WTC11 (cell line): ENCODE measurements at regions not wholly inside any gene's neighbourhood (a gene's known extent, or its start where the extent isn't known, plus 50 kb on each side); places are given as distances from the start of the nearest gene placed in this dataset.

ENCODE experiments used
- ATAC-seq: fragments of 200-7000 bp; cut with Tn5 transposase; 2 replicates; pipeline ENCODE4 v1.10.0; 2021; ENCODE audit warnings: mild to moderate bottlenecking, moderate library complexity
- CTCF ChIA-PET: fragments of 300-600 bp; sonication (Branson Sonifier 250); formaldehyde crosslinking; loops from one replicate; lab custom pipeline; 2021; ENCODE audit warnings: antibody characterized with exemption; lab: Charles Lee
- POLR2A ChIA-PET: fragments of 350-600 bp; sonication (Branson Sonifier 250); formaldehyde crosslinking; loops from one replicate; lab custom pipeline; 2021; ENCODE audit warnings: antibody characterized with exemption; lab: Charles Lee
- DNase-seq: peaks from one replicate; pipeline ENCODE4 v3.0.0; 2021; ENCODE audit warnings: low spot score
- H3K27ac Mint-ChIP-seq: 2 replicates; pipeline ENCODE4 v1.8.0; 2021; ENCODE audit warnings: mixed read lengths
- H3K27me3 Mint-ChIP-seq: 2 replicates; pipeline ENCODE4 v1.8.0; 2021; ENCODE audit warnings: low read depth, mild to moderate bottlenecking, moderate library complexity, mixed read lengths
- H3K36me3 Mint-ChIP-seq: 2 replicates; pipeline ENCODE4 v1.8.0; 2021; ENCODE audit warnings: mixed read lengths
- H3K4me1 Mint-ChIP-seq: 2 replicates; pipeline ENCODE4 v1.8.0; 2022; ENCODE audit warnings: mixed read lengths
- H3K4me3 Mint-ChIP-seq: 2 replicates; pipeline ENCODE4 v1.8.0; 2021; ENCODE audit warnings: mild to moderate bottlenecking, moderate library complexity, mixed read lengths
- H3K9me3 Mint-ChIP-seq: 2 replicates; pipeline ENCODE4 v1.8.0; 2021; ENCODE audit warnings: mixed read lengths
- ARID4B ChIP-seq: sonication (generic); formaldehyde crosslinking; IDR thresholded peaks from 2 replicates; pipeline ENCODE4 v1.8.0; 2023; ENCODE audit warnings: missing genetic modification reagents, mild to moderate bottlenecking, borderline replicate concordance
- ATF1 ChIP-seq: sonication (generic); formaldehyde crosslinking; IDR thresholded peaks from 2 replicates; pipeline ENCODE4 v1.8.1; 2023; ENCODE audit warnings: mild to moderate bottlenecking, moderate library complexity, missing genetic modification reagents
- ATF3 ChIP-seq: sonication (generic); formaldehyde crosslinking; conservative IDR thresholded peaks from 2 replicates; pipeline ENCODE4 v1.8.1; 2022; ENCODE audit warnings: mild to moderate bottlenecking, missing genetic modification reagents
- E2F5 ChIP-seq: sonication (generic); formaldehyde crosslinking; IDR thresholded peaks from 2 replicates; pipeline ENCODE4 v1.8.1; 2022; ENCODE audit warnings: mild to moderate bottlenecking, moderate library complexity, missing genetic modification reagents
- GABPB1 ChIP-seq: sonication (generic); formaldehyde crosslinking; IDR thresholded peaks from 2 replicates; pipeline ENCODE4 v1.8.1; 2023; ENCODE audit warnings: mild to moderate bottlenecking, missing genetic modification reagents
- GRHL2 ChIP-seq: fragments of 250-450 bp; sonication (Bioruptor Pico); IDR thresholded peaks from 2 replicates; pipeline ENCODE4 v1.8.0; 2022; ENCODE audit warnings: mild to moderate bottlenecking, moderate library complexity; ENCODE audit not compliant: insufficient replicate concordance, severe bottlenecking
- KAT7 ChIP-seq: sonication (generic); formaldehyde crosslinking; IDR thresholded peaks from 2 replicates; pipeline ENCODE4 v1.8.1; 2023; ENCODE audit warnings: missing genetic modification reagents, mild to moderate bottlenecking, borderline replicate concordance
- NFE2L1 ChIP-seq: sonication (generic); formaldehyde crosslinking; IDR thresholded peaks from 2 replicates; pipeline ENCODE4 v1.8.1; 2023; ENCODE audit warnings: missing genetic modification reagents
- NFYB ChIP-seq: sonication (generic); formaldehyde crosslinking; conservative IDR thresholded peaks from 2 replicates; pipeline ENCODE4 v1.8.0; 2022; ENCODE audit warnings: low read depth, missing genetic modification reagents
- SMAD4 ChIP-seq: sonication (generic); formaldehyde crosslinking; IDR thresholded peaks from 2 replicates; pipeline ENCODE4 v1.8.0; 2022; ENCODE audit warnings: mild to moderate bottlenecking, missing genetic modification reagents
- USF1 ChIP-seq: sonication (generic); formaldehyde crosslinking; IDR thresholded peaks from 2 replicates; pipeline ENCODE4 v1.8.0; 2022; ENCODE audit warnings: mild to moderate bottlenecking, missing genetic modification reagents
- USF2 ChIP-seq: sonication (generic); formaldehyde crosslinking; IDR thresholded peaks from 2 replicates; pipeline ENCODE4 v1.8.1; 2023; ENCODE audit warnings: mild to moderate bottlenecking, missing genetic modification reagents, moderate library complexity
- ZMAT4 ChIP-seq: fragments of 250-450 bp; sonication (Bioruptor Pico); IDR thresholded peaks from 2 replicates; pipeline ENCODE4 v1.9.0; 2021; ENCODE audit warnings: mild to moderate bottlenecking
- ZNF232 ChIP-seq: sonication (generic); formaldehyde crosslinking; IDR thresholded peaks from 2 replicates; pipeline ENCODE4 v1.8.0; 2022; ENCODE audit warnings: mild to moderate bottlenecking, missing genetic modification reagents
- ZNF425 ChIP-seq: fragments of 250-450 bp; sonication (Bioruptor Pico); conservative IDR thresholded peaks from 2 replicates; pipeline ENCODE4 v1.9.0; 2021; ENCODE audit warnings: mild to moderate bottlenecking

GRCh38 chr3:81437683-81438082 lies 323.8 kb downstream of the GBE1 start (continued):
- TF ChIP-seq USF2 (no peak), USF1 (CRISPR knock-in tag) (no peak), SMAD4 (CRISPR knock-in tag) (no peak)
- TF ChIP-seq, all 79 proteins: peak for 0

- ChIA-PET CTCF (no interaction called here), POLR2A (no interaction called here)
- Mint-ChIP-seq H3K36me3 (no peaks in the 10 kb centered on the region), H3K4me1 (0 out of 2 replicates have a peak, but pooled peaks cover 2% of the 10 kb centered on the region), H3K27me3 (no peaks in the 10 kb centered on the region), H3K27ac (no peak overlapping the region), H3K4me3 (no peak overlapping the region), H3K9me3 (peaks cover 11% of the 10 kb centered on the region)
- TF ChIP-seq ZMAT4 = no peak
- no peak for TF ChIP-seq GRHL2
- TF ChIP-seq NFE2L1 (CRISPR knock-in tag) = no peak
- no peak for TF ChIP-seq ATF3 (CRISPR knock-in tag)
- no peak for TF ChIP-seq NFYB (CRISPR knock-in tag)
- TF ChIP-seq ZNF425 (CRISPR knock-in tag) = no peak
- TF ChIP-seq GABPB1 (CRISPR knock-in tag) = no peak
- TF ChIP-seq ARID4B (CRISPR knock-in tag) = no peak
- no peak for TF ChIP-seq ATF1 (CRISPR knock-in tag)
- no peak for TF ChIP-seq KAT7 (CRISPR knock-in tag)
- no peak for TF ChIP-seq E2F5 (CRISPR knock-in tag)
- no peak for TF ChIP-seq ZNF232 (CRISPR knock-in tag)
- DNase-seq = no peak
- ATAC-seq = no peak
Measured at GRCh38 chr3:81436182-81436581, 325.3 kb downstream of the GBE1 start.
